Chondrocyte (in vitro differentiated cells): ENCODE measurements at regions not wholly inside any gene's neighbourhood (a gene's known extent, or its start where the extent isn't known, plus 50 kb on each side); places are given as distances from the start of the nearest gene placed in this dataset.

Experiments used
- DNase-seq: peaks from one replicate; pipeline ENCODE4 v3.0.0; 2021; ENCODE audit warnings: mixed read lengths, low spot score
- H3K27ac Mint-ChIP-seq: one replicate; pipeline ENCODE4 v1.8.0; 2021; ENCODE audit warnings: mild to moderate bottlenecking, moderate library complexity, mixed read lengths; ENCODE audit not compliant: unreplicated experiment
- H3K27me3 Mint-ChIP-seq: 2 replicates; pipeline ENCODE4 v1.8.0; 2021; ENCODE audit warnings: low read depth, mixed read lengths
- H3K36me3 Mint-ChIP-seq: 2 replicates; pipeline ENCODE4 v1.8.0; 2021; ENCODE audit warnings: low read depth, mixed read lengths
- H3K4me1 Mint-ChIP-seq: 2 replicates; pipeline ENCODE4 v1.8.0; 2021; ENCODE audit warnings: low read depth, mild to moderate bottlenecking, mixed read lengths
- H3K4me3 Mint-ChIP-seq: one replicate; pipeline ENCODE4 v1.8.0; 2021; ENCODE audit warnings: mild to moderate bottlenecking, moderate library complexity, mixed read lengths; ENCODE audit not compliant: unreplicated experiment
- H3K9me3 Mint-ChIP-seq: 2 replicates; pipeline ENCODE4 v1.8.0; 2021; ENCODE audit warnings: low read depth, mixed read lengths
- CTCF ChIP-seq: fragments of 200-600 bp; sonication (generic); IDR thresholded peaks from 2 replicates; pipeline ENCODE4 v1.5.0; 2021; ENCODE audit warnings: antibody characterized with exemption, mild to moderate bottlenecking, moderate library complexity

DNA sequence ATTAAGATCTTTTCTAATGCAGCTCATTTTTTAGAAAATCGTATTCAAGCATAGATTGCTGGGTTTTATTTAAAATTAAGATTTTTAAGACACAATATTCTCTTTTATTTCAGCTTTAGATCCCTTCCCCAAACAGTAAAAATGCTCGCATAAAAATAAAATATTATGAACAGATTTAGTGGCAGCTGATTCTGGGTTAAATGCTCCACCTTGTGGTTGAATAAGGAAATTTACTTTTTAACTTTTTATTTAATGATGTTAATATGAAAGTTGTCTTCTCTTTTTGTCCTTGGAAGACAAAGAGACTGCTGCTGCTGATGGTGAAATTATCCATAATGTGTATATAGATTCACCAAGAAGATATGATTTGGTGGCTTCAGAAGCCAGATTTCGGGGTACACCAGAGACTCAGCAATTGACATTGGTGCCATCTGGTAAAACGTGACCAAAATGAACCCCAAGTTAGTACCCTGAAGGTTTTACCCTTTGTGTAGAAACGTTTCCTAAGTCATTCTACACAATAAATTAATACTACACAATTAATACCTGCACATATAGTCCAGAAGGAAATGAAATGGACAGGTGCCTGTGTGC, 128.0 kb downstream of the ADAMTS1 start:
- Mint-ChIP-seq H3K4me1 (peaks cover 4% of the 10 kb centered on the region), H3K27me3 (peaks cover 1% of the 10 kb centered on the region), H3K9me3 (no peaks in the 10 kb centered on the region), H3K36me3 (no peaks in the 10 kb centered on the region), H3K4me3 (no peak overlapping the region), H3K27ac (no peak overlapping the region)
- TF ChIP-seq CTCF: peak; percentile 90
- no peak for DNase-seq

GRCh38 chr21:26715878-26716506, 129.2 kb downstream of the ADAMTS1 start:
- Mint-ChIP-seq H3K27ac (no peak overlapping the region), H3K27me3 (peaks cover 1% of the 10 kb centered on the region), H3K36me3 (no peaks in the 10 kb centered on the region), H3K4me3 (no peak overlapping the region), H3K9me3 (no peaks in the 10 kb centered on the region), H3K4me1 (peaks cover 4% of the 10 kb centered on the region)
- no peak for DNase-seq
- TF ChIP-seq CTCF: peak; percentile 85

DNA sequence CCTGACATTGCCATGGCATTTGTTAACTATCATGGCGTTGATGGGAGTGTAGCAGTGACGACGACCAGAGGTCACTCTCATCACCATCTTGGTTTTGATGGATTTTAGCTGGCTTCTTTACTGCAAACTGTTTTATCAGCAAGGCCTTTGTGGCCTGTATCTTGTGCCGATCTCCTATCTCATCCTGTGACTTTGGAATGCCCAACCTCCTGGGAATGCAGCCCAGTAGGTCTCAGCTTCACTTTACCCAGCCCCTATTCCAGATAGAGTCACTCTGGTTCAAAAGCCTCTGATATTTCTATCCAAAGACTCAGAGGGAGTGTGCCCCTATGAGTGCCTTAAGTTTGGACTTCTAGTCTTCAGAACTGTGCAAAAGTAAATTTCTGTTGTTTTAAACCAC, 130.1 kb downstream of the ADAMTS1 start:
- H3K4me3 Mint-ChIP-seq: no peak overlapping the region
- no peak overlapping the region for H3K27ac Mint-ChIP-seq
- H3K9me3 Mint-ChIP-seq: no peaks in the 10 kb centered on the region
- no peaks in the 10 kb centered on the region for H3K36me3 Mint-ChIP-seq
- TF ChIP-seq CTCF: no peak
- H3K4me1 Mint-ChIP-seq: peaks cover 4% of the 10 kb centered on the region
- H3K27me3 Mint-ChIP-seq: peaks cover 1% of the 10 kb centered on the region
- DNase-seq: no peak

GRCh38 chr21:26710155-26710554, 135.1 kb downstream of the ADAMTS1 start:
- H3K9me3 Mint-ChIP-seq: no peaks in the 10 kb centered on the region
- no peak overlapping the region for H3K27ac Mint-ChIP-seq
- no peak overlapping the region for H3K4me3 Mint-ChIP-seq
- no peak for DNase-seq
- H3K4me1 Mint-ChIP-seq: no peaks in the 10 kb centered on the region
- H3K36me3 Mint-ChIP-seq: no peaks in the 10 kb centered on the region
- no peak for TF ChIP-seq CTCF
- no peaks in the 10 kb centered on the region for H3K27me3 Mint-ChIP-seq

- no peak for DNase-seq
- Mint-ChIP-seq H3K27me3 (no peaks in the 10 kb centered on the region), H3K36me3 (no peaks in the 10 kb centered on the region), H3K27ac (no peak overlapping the region), H3K9me3 (no peaks in the 10 kb centered on the region), H3K4me3 (no peak overlapping the region), H3K4me1 (no peaks in the 10 kb centered on the region)
- no peak for TF ChIP-seq CTCF
Observed at GRCh38 chr21:26709090-26709489, 136.0 kb upstream of the CYYR1 start.
